Kidney tubule cell (primary cell): ENCODE measurements at regions not wholly inside any gene's neighbourhood (a gene's known extent, or its start where the extent isn't known, plus 50 kb on each side); places are given as distances from the start of the nearest gene placed in this dataset.
A peak's percentile ranks its signal among the peaks of the same experiment; 100 is the strongest.
"Not testable (repeated sequence)": the region's sequence is repeated elsewhere in the genome, so short reads cannot be mapped to it uniquely, and the experiment has no call there.

Experiments
- DNase-seq: peaks from one replicate; pipeline ENCODE4 v3.0.0-alpha.2; 2018; ENCODE audit warnings: low spot score

GRCh38 chr4:28092610-28093009 is 1232.0 kb downstream of the STIM2 start:
- no peak for DNase-seq

GRCh38 chr4:28093071-28093470 is 1232.4 kb downstream of the STIM2 start:
- DNase-seq: no peak

- no peak for DNase-seq
These were observed 1240.9 kb downstream of the STIM2 start for GRCh38 chr4:28101583-28101982.

GRCh38 chr4:28105271-28105859 is 1244.7 kb downstream of the STIM2 start:
- no peak for DNase-seq

DNA sequence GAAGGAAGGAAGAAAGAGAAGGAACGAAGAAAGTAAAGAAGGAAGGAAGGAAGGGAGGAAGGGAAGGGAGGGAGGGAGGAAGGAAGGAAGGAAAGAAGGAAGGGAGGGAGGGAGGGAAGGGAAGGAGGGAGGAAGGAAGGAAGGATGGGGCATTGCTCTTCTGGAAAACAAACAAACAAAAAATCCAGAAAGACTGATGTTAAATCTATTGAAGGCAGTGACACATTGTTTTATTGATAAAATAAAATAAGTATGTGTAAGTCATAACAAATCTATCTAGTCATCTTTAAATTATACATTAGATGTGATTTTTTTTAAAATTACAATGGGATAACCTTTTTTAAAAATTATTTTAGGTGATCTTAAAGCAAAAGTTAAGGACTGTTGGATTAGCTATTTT is 1245.5 kb downstream of the STIM2 start:
- DNase-seq: no peak

GRCh38 chr4:28109801-28110200 is 1249.2 kb downstream of the STIM2 start:
- no peak for DNase-seq

DNA sequence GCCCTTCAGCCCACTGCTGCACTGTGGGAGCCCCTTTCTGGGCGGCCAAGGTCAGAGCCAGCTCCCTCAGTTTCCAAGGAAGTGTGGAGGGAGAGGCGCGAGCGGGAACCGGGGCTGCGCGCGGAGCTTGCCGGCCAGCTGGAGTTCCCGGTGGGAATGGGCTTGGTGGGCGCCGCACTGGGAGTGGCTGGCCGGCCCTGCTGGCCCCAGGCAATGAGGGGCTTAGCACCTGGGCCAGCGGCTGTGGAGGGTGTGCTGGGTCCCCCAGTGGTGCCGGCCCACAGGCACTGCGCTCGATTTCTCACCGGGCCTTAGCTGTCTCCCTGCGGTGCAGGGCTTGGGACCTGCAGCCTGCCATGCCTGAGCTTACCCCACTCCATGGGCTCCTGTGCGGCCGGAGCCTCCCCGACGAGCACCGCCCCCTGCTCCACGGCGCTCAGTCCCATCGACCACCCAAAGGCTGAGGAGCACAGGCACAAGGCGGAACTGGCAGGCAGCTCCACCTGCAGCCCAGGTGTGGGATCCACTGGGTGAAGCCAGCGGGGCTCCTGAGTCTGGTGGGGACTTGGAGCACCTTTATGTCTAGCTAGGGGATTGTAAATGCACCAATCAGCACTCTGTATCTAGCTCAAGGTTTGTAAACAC is 1252.2 kb downstream of the STIM2 start:
- DNase-seq: not testable (repeated sequence)

GRCh38 chr4:28113586-28113985 is 1252.9 kb downstream of the STIM2 start:
- DNase-seq: not testable (repeated sequence)

DNA sequence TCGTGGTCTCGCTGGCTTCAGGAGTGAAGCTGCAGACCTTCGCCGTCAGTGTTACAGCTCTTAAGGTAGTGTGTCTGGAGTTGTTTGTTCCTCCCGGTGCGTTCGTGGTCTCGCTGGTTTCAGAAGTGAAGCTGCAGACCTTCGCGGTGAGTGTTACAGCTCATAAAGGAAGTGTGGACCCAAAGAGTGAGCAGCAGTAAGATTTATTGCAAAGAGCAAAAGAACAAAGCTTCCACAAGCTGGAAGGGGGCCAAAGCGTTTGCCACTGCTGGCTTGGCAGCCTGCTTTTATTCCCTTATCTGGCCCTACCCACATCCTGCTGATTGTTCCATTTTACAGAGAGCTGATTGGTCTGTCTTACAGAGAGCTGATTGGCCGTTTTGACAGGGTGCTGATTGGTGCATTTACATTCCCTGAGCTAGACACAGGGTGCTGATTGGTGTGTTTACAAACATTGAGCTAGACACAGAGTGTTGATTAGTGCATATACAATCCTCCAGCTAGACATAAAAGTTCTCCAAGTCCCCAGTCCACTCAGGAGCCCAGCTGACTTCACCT is 1256.0 kb downstream of the STIM2 start:
- DNase-seq: not testable (repeated sequence)

DNA sequence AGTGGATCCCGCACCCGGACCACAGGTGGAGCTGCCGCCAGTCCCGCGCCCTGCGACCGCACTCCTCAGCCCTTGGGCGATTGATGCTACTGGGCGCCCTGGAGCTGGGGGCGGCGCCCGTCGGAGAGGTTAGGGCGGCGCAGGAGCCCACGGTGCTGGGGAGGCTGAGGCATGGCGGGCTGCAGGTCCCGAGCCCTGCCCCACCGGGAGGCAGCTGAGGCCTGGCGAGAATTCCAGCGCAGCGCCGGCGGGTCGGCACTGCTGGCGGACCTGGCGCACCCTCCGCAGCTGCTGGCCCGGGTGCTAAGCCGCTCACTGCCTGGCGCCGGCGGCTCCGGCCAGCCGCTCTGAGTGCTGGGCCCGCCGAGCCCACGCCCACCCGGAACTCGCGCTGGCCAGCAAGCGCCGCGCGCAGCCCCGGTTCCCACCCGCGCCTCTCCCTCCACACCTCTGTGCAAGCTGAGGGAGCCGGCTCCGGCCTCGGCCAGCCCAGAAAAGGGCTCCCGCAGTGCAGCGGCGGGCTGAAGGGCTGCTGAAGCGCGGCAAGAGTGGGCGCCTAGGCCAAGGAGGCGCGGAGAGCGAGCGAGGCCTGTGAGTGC is 1256.5 kb downstream of the STIM2 start:
- no peak for DNase-seq

- peak; percentile 42 for DNase-seq
These were observed 1285.5 kb downstream of the STIM2 start for GRCh38 chr4:28146191-28146590.

DNA sequence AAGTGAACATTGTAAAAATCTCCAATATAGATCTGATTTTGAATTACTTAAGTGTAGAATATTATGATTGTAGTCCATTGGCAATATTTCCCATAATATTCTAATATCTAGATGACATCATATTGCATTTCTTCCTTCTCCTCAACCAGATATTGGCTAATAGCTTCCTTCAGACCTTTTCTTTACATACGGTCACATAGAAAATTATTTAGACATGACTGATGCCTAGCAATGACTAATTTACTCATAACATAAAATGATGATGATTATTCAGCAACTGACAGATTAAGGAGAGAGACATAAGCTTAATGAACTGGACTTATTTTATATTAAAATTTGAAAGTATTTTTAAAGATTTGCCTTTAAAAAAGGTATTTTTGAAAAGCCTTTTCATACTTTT is 1287.6 kb downstream of the STIM2 start:
- DNase-seq: no peak

DNA sequence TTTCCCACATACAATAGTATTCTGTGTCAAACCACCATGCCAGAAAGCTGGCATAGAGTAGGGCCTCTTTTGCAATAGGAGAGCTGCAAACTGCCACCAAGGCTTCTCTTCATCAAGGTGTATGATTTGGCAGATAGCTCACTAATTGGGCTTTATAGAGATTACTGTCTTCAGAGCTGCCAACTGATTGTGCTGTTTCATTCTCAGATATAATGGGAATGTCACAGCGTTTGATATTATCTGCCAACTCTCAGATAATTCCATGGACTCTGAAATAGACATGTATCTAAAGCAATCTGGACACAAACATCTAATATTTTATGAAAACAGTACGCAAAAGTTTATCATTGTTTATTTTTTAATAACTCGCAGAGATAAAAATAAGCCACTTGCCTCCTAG is 1289.1 kb downstream of the STIM2 start:
- no peak for DNase-seq

GRCh38 chr4:28151314-28151713 is 1290.7 kb downstream of the STIM2 start:
- DNase-seq: no peak

- DNase-seq: peak; percentile 77
These were observed 1306.8 kb downstream of the STIM2 start for GRCh38 chr4:28167411-28167810.

DNA sequence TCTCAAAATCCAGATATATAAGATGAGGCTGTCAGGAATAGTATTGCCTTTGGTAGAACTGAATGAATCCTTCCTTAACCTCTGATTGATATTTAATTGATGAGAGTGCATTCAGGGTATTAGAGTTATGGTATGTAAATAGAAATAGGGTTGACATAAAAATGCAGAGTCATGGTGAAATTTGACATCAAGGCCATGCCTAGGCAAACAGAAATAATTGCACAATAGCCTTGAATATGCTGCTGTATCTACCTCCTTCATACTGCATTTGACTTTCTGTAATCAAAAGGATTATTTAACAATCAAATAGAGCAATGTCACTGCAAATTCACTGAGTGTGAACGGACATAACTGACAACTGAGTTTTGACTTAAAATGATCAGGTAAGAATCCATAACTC is 1316.3 kb downstream of the STIM2 start:
- no peak for DNase-seq

DNA sequence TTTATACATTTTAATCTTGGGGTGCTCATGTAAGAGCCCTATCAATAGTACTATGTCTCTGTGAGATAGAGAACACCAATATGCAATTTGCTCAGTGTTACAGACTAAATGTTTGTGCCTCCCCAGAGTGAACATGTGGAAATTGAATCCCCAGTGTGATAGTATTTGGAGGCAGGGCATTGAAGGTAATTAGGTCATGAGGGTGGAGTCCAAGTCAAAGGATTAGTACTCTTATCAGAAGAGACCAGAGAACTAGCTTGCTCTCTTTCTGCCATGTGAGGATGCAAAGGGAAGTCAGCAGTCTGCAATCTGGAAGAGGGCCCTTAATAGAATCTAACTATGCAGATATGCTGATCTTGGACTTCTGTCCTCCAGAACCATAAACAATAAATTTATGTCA is 1317.0 kb downstream of the STIM2 start:
- DNase-seq: no peak

- no peak for DNase-seq
These were observed 1318.5 kb downstream of the STIM2 start for GRCh38 chr4:28179126-28179525.

DNA sequence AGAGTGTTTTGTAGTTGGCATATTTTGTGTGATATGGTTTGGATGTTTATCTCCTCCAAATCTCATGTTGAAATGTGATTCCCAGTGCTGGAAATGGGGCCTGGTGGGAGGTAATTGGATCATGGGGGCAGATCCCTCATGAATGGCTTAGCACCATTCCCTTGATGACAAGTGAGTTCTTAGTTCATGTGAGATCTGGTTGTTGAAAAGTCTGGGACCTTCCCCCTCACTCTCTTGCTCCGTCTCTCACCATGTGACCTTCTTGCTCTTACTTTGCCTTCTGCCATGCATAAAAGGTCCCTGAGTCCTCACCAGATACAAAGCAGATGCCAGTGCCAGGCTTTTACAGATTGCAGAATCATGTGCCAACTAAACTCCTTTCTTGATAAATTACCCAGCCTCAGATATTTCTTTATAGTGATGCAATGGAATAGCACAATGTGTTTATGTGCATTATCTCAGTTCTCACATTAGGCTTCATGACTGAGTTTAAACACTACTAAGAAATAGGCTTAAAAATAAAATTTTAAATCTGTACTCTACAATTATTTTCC is 1348.8 kb downstream of the STIM2 start:
- DNase-seq: no peak

- no peak for DNase-seq
These were observed 1351.2 kb downstream of the STIM2 start for GRCh38 chr4:28211676-28212470.

- DNase-seq: no peak
These were observed 1360.9 kb downstream of the STIM2 start for GRCh38 chr4:28221536-28221935.

- DNase-seq: peak; percentile 43
These were observed 1364.4 kb downstream of the STIM2 start for GRCh38 chr4:28225050-28225449.
